HG03342 (cell line): ENCODE measurements at regions not wholly inside any gene's neighbourhood (a gene's known extent, or its start where the extent isn't known, plus 50 kb on each side); places are given as distances from the start of the nearest gene placed in this dataset.

ENCODE experiments used
- ATAC-seq: cut with Tn5 transposase; IDR thresholded peaks from one replicate; pipeline ENCODE4 v1.9.1; 2021; ENCODE audit warnings: mild to moderate bottlenecking, moderate library complexity; ENCODE audit not compliant: unreplicated experiment

- ATAC-seq, result no peak
Observed at GRCh38 chr19:30082611-30083010, 140.6 kb downstream of the URI1 start.

- no peak for ATAC-seq
Observed at GRCh38 chr19:30083125-30083681, 141.2 kb downstream of the URI1 start.

- ATAC-seq, result no peak
Observed at GRCh38 chr19:30083701-30084156, 141.7 kb downstream of the URI1 start.

GRCh38 chr19:30084390-30084819, 142.4 kb downstream of the URI1 start:
- ATAC-seq, result no peak

GRCh38 chr19:30085394-30085793, 143.4 kb downstream of the URI1 start:
- ATAC-seq, result no peak

GRCh38 chr19:30086220-30086619, 144.2 kb downstream of the URI1 start:
- no peak for ATAC-seq

- no peak for ATAC-seq
Observed at GRCh38 chr19:30086916-30087315, 144.9 kb downstream of the URI1 start.

- no peak for ATAC-seq
Observed at GRCh38 chr19:30087381-30088138, 145.5 kb downstream of the URI1 start.

- no peak for ATAC-seq
Observed at GRCh38 chr19:30088567-30088966, 146.5 kb downstream of the URI1 start.

GRCh38 chr19:30089086-30089665, 147.1 kb downstream of the URI1 start:
- ATAC-seq, result no peak

GRCh38 chr19:30090476-30090875, 148.4 kb downstream of the URI1 start:
- ATAC-seq, result no peak

- ATAC-seq, result no peak
Observed at GRCh38 chr19:30090963-30091362, 148.9 kb downstream of the URI1 start.

- ATAC-seq, result no peak
Observed at GRCh38 chr19:30091456-30091855, 149.4 kb downstream of the URI1 start.

GRCh38 chr19:30091856-30092255, 149.8 kb downstream of the URI1 start:
- ATAC-seq, result no peak

GRCh38 chr19:30092721-30093569, 150.9 kb downstream of the URI1 start:
- ATAC-seq, result no peak

- ATAC-seq, result no peak
Observed at GRCh38 chr19:30093966-30094755, 152.1 kb downstream of the URI1 start.

- no peak for ATAC-seq
Observed at GRCh38 chr19:30094756-30095140, 152.7 kb downstream of the URI1 start.

GRCh38 chr19:30095171-30095570, 153.1 kb downstream of the URI1 start:
- no peak for ATAC-seq

GRCh38 chr19:30096596-30097370, 154.7 kb downstream of the URI1 start:
- ATAC-seq, result no peak
